Neural crest cell (in vitro differentiated cells): ENCODE measurements at regions not wholly inside any gene's neighbourhood (a gene's known extent, or its start where the extent isn't known, plus 50 kb on each side); places are given as distances from the start of the nearest gene placed in this dataset.
"Not testable (repeated sequence)": the region's sequence is repeated elsewhere in the genome, so short reads cannot be mapped to it uniquely, and the experiment has no call there.

Experiments used
- DNase-seq: peaks from one replicate; pipeline ENCODE4 v3.0.0; 2021; ENCODE audit warnings: low read depth, mixed read lengths, low spot score
- H3K27ac Mint-ChIP-seq: one replicate; pipeline ENCODE4 v1.8.0; 2021; ENCODE audit warnings: mild to moderate bottlenecking, mixed read lengths; ENCODE audit not compliant: unreplicated experiment
- H3K27me3 Mint-ChIP-seq: 2 replicates; pipeline ENCODE4 v1.8.0; 2021; ENCODE audit warnings: low read depth, mild to moderate bottlenecking, mixed read lengths
- H3K36me3 Mint-ChIP-seq: 2 replicates; pipeline ENCODE4 v1.8.0; 2021; ENCODE audit warnings: low read depth, mild to moderate bottlenecking, mixed read lengths
- H3K4me1 Mint-ChIP-seq: 2 replicates; pipeline ENCODE4 v1.8.0; 2021; ENCODE audit warnings: mixed read lengths
- H3K4me3 Mint-ChIP-seq: one replicate; pipeline ENCODE4 v1.8.0; 2021; ENCODE audit warnings: mild to moderate bottlenecking, mixed read lengths
- H3K9me3 Mint-ChIP-seq: 2 replicates; pipeline ENCODE4 v1.8.0; 2021; ENCODE audit warnings: mixed read lengths
- TF ChIP-seq, protein P1 (sequence below): fragments of 200-600 bp; sonication (generic); conservative IDR thresholded peaks from 2 replicates; pipeline ENCODE4 v1.5.0; 2021; ENCODE audit warnings: antibody characterized with exemption, mild to moderate bottlenecking

DNA sequence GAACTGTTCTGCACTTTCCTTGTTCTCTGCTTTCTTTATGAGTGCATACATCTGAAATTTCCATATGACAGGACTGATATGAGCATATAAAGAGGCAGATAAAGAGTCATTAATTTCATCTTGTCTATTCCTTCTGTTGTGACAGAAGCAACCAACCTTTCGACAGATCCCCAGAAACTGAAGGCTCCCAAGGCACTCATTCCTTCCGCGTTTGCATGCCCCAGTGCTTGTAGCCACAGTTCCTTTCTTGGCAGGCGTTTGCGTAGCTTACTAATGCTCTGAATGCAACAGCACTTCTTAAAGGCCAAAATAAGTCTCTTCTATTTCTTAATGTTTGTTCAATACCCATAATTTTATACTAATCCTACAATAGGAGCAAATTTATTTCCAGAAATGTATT, 94.0 kb upstream of the TBL1X start:
- Mint-ChIP-seq H3K9me3 (peaks cover 6% of the 10 kb centered on the region), H3K27me3 (peaks cover 2% of the 10 kb centered on the region), H3K27ac (no peak overlapping the region), H3K36me3 (no peaks in the 10 kb centered on the region), H3K4me1 (no peaks in the 10 kb centered on the region), H3K4me3 (no peak overlapping the region)
- no peak for DNase-seq
- TF ChIP-seq, protein P1, sequence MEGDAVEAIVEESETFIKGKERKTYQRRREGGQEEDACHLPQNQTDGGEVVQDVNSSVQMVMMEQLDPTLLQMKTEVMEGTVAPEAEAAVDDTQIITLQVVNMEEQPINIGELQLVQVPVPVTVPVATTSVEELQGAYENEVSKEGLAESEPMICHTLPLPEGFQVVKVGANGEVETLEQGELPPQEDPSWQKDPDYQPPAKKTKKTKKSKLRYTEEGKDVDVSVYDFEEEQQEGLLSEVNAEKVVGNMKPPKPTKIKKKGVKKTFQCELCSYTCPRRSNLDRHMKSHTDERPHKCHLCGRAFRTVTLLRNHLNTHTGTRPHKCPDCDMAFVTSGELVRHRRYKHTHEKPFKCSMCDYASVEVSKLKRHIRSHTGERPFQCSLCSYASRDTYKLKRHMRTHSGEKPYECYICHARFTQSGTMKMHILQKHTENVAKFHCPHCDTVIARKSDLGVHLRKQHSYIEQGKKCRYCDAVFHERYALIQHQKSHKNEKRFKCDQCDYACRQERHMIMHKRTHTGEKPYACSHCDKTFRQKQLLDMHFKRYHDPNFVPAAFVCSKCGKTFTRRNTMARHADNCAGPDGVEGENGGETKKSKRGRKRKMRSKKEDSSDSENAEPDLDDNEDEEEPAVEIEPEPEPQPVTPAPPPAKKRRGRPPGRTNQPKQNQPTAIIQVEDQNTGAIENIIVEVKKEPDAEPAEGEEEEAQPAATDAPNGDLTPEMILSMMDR: no peak

DNA sequence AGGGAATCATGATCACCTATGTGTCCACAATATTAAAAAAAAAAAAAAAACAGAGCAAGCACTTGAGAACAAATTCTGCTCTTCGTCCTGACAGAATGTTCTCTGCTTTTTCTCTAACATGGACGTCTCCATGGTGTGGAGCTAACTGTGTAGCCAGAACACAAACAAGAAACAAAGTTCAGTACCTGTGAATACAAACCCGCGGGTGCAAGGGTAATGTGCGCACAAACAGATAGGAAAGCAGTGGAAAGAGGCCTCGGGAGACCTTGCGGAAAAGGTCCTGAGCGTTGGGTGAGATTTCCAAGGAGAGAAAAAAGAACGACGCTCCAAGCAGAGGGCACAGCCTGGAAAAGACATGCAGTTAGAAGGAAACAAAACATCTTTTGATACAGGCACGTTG, 92.0 kb upstream of the TBL1X start:
- Mint-ChIP-seq H3K4me3 (no peak overlapping the region), H3K27ac (peak overlapping the region; percentile 73), H3K27me3 (peaks cover 2% of the 10 kb centered on the region), H3K36me3 (no peaks in the 10 kb centered on the region), H3K4me1 (no peaks in the 10 kb centered on the region), H3K9me3 (peaks cover 11% of the 10 kb centered on the region)
- TF ChIP-seq, protein P1: no peak
- no peak for DNase-seq

DNA sequence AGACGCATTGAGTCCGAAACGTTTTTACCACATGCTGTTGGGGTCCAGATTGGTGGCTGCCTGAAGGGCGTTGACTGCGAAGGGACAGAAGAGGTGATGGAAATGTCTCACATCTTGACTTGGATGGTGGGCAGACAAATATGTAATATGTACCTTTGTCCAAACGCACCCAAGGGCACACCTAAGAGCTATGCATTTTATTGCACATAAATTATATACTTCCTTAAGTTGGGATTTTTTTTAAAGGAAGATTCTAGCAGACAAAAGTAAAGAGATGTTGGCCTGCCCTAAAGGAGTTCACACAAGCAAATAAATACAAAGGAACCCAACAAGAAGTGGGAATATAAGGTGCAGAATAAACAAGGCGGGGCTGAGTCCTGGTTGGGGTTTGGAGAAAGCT, 91.1 kb upstream of the TBL1X start:
- Mint-ChIP-seq H3K27ac (no peak overlapping the region), H3K27me3 (peaks cover 2% of the 10 kb centered on the region), H3K4me1 (no peaks in the 10 kb centered on the region), H3K9me3 (peaks cover 11% of the 10 kb centered on the region), H3K36me3 (no peaks in the 10 kb centered on the region), H3K4me3 (no peak overlapping the region)
- DNase-seq: no peak
- TF ChIP-seq, protein P1: no peak

DNA sequence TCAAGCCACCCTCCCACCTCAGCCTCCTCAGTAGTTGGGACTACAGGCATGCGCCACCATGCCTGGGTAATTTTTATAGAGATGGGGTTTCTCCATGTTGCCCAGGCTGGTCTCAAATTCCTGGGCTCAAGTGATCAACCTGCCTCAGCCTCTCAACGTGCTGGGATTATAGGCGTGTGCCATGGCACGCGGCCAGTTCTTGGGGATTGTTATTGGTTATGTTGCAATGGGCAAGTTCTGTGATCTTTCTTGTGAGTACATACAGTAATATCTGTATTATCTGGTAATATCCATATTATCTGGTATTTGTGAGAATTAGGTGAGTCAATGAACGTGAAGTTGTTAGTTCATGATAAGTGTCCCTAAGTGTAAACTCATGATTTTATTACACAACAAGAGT, 90.3 kb upstream of the TBL1X start:
- no peak overlapping the region for H3K4me3 Mint-ChIP-seq
- no peaks in the 10 kb centered on the region for H3K36me3 Mint-ChIP-seq

DNA sequence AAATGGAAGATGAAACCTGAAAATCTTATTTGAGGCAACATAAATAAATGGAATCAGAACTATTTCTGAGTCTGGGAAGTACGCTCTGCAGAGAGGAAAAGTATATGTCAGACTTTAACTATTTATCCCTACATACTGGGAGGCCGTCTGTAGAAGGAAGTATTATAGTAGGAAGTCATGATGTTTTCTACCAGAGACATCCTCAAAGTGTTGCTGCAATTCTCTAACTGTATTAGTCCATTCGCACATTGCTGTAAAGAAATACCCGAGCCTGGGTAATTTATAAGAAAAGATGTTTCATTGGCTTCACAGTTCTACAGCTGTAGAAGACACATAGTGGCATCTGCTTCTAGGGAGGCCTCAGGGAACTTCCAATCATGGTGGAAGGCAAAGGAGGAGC, 88.7 kb upstream of the TBL1X start:
- H3K9me3 Mint-ChIP-seq: peaks cover 11% of the 10 kb centered on the region
- H3K27me3 Mint-ChIP-seq: peaks cover 2% of the 10 kb centered on the region
- H3K27ac Mint-ChIP-seq: no peak overlapping the region
- no peak for DNase-seq
- no peaks in the 10 kb centered on the region for H3K36me3 Mint-ChIP-seq
- no peak overlapping the region for H3K4me3 Mint-ChIP-seq
- no peaks in the 10 kb centered on the region for H3K4me1 Mint-ChIP-seq
- TF ChIP-seq, protein P1: no peak

More for the DNA sequence above, 90.3 kb upstream of the TBL1X start:
- TF ChIP-seq, protein P1: no peak
- no peak overlapping the region for H3K27ac Mint-ChIP-seq
- peaks cover 11% of the 10 kb centered on the region for H3K9me3 Mint-ChIP-seq
- H3K27me3 Mint-ChIP-seq: peaks cover 2% of the 10 kb centered on the region
- no peaks in the 10 kb centered on the region for H3K4me1 Mint-ChIP-seq
- DNase-seq: no peak

DNA sequence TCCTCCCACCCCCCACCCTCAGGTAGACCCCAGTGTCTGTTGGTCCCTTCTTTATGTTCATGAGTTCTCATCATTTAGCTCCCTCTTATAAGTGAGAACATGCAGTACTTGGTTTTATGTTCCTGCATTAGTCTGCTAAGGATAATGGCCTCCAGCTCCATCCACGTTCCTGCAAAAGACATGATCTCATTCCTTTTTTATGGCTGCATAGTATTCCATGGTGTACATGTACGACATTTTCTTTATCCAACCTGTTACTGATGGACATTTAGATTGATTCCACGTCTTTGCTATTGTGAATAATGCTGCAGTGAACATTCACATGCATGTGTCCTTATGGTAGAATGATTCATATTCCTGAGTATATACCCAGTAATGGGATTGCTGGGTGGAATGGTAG, 87.6 kb upstream of the TBL1X start:
- not testable (repeated sequence) for DNase-seq, H3K36me3 Mint-ChIP-seq, H3K4me3 Mint-ChIP-seq, H3K27ac Mint-ChIP-seq, H3K4me1 Mint-ChIP-seq, H3K27me3 Mint-ChIP-seq
- peaks cover 11% of the 10 kb centered on the region for H3K9me3 Mint-ChIP-seq
